ENCODE measurements at regions not wholly inside any gene's neighbourhood (a gene's known extent, or its start where the extent isn't known, plus 50 kb on each side); places are given as distances from the start of the nearest gene placed in this dataset.
A peak's percentile ranks its signal among the peaks of the same experiment; 100 is the strongest.
"Not testable (repeated sequence)": the region's sequence is repeated elsewhere in the genome, so short reads cannot be mapped to it uniquely, and the experiment has no call there.

- TF ChIP-seq CTCF (IDR thresholded peaks at IDR 0.05) (no peak), POLR2A (IDR thresholded peaks at IDR 0.05; ENCODE audit: low read depth) (no peak), POLR2AphosphoS5 (IDR thresholded peaks at IDR 0.05) (no peak), EP300 (IDR thresholded peaks at IDR 0.05) (no peak)
- no peaks in the 10 kb centered on the region for H3K4me1 ChIP-seq
- WGBS, result 68% methylated on average over 6 of the region's 6 CpGs
These were observed 614.3 kb downstream of the XPNPEP1 start for GRCh38 chr10:109308971-109309370.

GRCh38 chr10:109307102-109307501 is 616.2 kb downstream of the XPNPEP1 start:
- H3K36me3 ChIP-seq; intact Hi-C loops (cut with DNase I); H3K9me3 ChIP-seq; H3K4me1 ChIP-seq; H3K4me3 ChIP-seq; H3K27me3 ChIP-seq; DNase-seq (ENCODE audit: extremely low spot score); H3K27ac ChIP-seq (replicated peaks in 1 of 4): not testable (repeated sequence)
- WGBS, result 71% methylated on average over 5 of the region's 5 CpGs

More at GRCh38 chr10:109308971-109309370, 614.3 kb downstream of the XPNPEP1 start:
- Histone ChIP-seq H3K9me3 (no peaks in the 10 kb centered on the region), H3K4me3 (no peak overlapping the region), H3K27ac (replicated peaks in 1 of 4) (no peak overlapping the region), H3K36me3 (no peaks in the 10 kb centered on the region), H3K27me3 (no peaks in the 10 kb centered on the region)
- intact Hi-C loops (cut with DNase I), result no loop called here
- DNase-seq (ENCODE audit: extremely low spot score), result no peak

- intact Hi-C loops (cut with DNase I), result no loop called here
- no peaks in the 10 kb centered on the region for H3K4me1 ChIP-seq
- WGBS, result 76% methylated on average over 5 of the region's 5 CpGs
- no peaks in the 10 kb centered on the region for H3K9me3 ChIP-seq
- H3K27me3 ChIP-seq, result no peaks in the 10 kb centered on the region
- DNase-seq (ENCODE audit: extremely low spot score), result no peak
- H3K4me3 ChIP-seq, result no peak overlapping the region
- H3K36me3 ChIP-seq, result no peaks in the 10 kb centered on the region
- no peak overlapping the region for H3K27ac ChIP-seq (replicated peaks in 1 of 4)
- no peak for TF ChIP-seq POLR2AphosphoS5 (IDR thresholded peaks at IDR 0.05)
- TF ChIP-seq POLR2A (IDR thresholded peaks at IDR 0.05; ENCODE audit: low read depth), result no peak
- TF ChIP-seq CTCF (IDR thresholded peaks at IDR 0.05), result no peak
- no peak for TF ChIP-seq EP300 (IDR thresholded peaks at IDR 0.05)
These were observed 616.6 kb downstream of the XPNPEP1 start for GRCh38 chr10:109306698-109307097.

- no peaks in the 10 kb centered on the region for H3K9me3 ChIP-seq
- no peak for TF ChIP-seq EP300 (IDR thresholded peaks at IDR 0.05)
- no peak for TF ChIP-seq CTCF (IDR thresholded peaks at IDR 0.05)
- no peak for TF ChIP-seq POLR2AphosphoS5 (IDR thresholded peaks at IDR 0.05)
- TF ChIP-seq POLR2A (IDR thresholded peaks at IDR 0.05; ENCODE audit: low read depth), result no peak
- DNase-seq (ENCODE audit: extremely low spot score), result no peak
- peaks cover 0 to 18% (median 12%) of the 10 kb centered on the region in 4 donors for H3K4me1 ChIP-seq
- H3K27me3 ChIP-seq, result no peaks in the 10 kb centered on the region
- no peaks in the 10 kb centered on the region for H3K36me3 ChIP-seq
- no peak overlapping the region for H3K27ac ChIP-seq (replicated peaks in 1 of 4)
- 98% methylated on average over 3 of the region's 3 CpGs for WGBS
- no peak overlapping the region for H3K4me3 ChIP-seq
- intact Hi-C loops (cut with DNase I), result no loop called here
These were observed 635.5 kb downstream of the XPNPEP1 start for GRCh38 chr10:109287858-109288257.

GRCh38 chr10:109282510-109282909 is 640.8 kb downstream of the XPNPEP1 start:
- Histone ChIP-seq H3K36me3 (no peaks in the 10 kb centered on the region), H3K27ac (replicated peaks in 1 of 4) (peak overlapping the region in 3 of 4 donors; percentile 55 to 58 (median 56)), H3K4me3 (no peak overlapping the region), H3K9me3 (no peaks in the 10 kb centered on the region), H3K4me1 (peaks cover 0 to 44% (median 36%) of the 10 kb centered on the region in 4 donors), H3K27me3 (no peaks in the 10 kb centered on the region)
- DNase-seq (ENCODE audit: extremely low spot score), result no peak
- intact Hi-C loops (cut with DNase I), result no loop called here
- TF ChIP-seq CTCF (IDR thresholded peaks at IDR 0.05) (no peak), POLR2A (IDR thresholded peaks at IDR 0.05; ENCODE audit: low read depth) (no peak), EP300 (IDR thresholded peaks at IDR 0.05) (no peak), POLR2AphosphoS5 (IDR thresholded peaks at IDR 0.05) (peak in 1 of 2 donors; percentile 78)
